ENCODE measurements at regions not wholly inside any gene's neighbourhood (a gene's known extent, or its start where the extent isn't known, plus 50 kb on each side); places are given as distances from the start of the nearest gene placed in this dataset.

DNA sequence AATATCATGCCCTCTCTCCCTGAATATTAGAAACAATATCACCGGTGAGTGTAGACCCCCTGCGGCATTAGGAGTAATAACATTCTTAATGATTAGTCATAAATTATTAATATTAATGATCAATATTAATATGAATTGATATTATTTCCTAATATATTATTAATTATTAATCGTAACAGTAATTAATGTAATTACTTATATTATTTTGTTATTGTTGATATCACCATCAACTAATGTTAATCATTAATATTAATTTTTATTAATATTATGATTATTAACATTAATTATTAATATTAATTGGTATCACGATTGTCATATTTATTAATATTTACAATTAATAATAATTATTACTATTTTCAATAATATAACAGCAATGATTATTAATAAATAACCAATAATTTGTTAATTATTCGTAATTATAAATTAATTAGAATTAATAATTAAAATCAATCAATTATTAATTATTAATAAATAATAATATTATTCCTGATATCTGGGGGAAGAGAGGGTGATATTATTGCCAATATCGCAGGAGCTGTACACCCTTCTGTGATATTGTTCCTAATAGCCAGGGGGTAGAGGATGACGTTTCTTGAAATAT is 528.8 kb upstream of the PCDH20 start:
- Mint-ChIP-seq H3K4me1 (ENCODE audit: low read depth) (no peaks in the 10 kb centered on the region), H3K4me3 (no peak overlapping the region), H3K36me3 (ENCODE audit: low read depth) (no peaks in the 10 kb centered on the region), H3K27ac (no peak overlapping the region), H3K9me3 (peaks cover 26% of the 10 kb centered on the region), H3K27me3 (ENCODE audit: insufficient read depth) (no peaks in the 10 kb centered on the region)
- no peak for DNase-seq
- TF ChIP-seq, protein P1, sequence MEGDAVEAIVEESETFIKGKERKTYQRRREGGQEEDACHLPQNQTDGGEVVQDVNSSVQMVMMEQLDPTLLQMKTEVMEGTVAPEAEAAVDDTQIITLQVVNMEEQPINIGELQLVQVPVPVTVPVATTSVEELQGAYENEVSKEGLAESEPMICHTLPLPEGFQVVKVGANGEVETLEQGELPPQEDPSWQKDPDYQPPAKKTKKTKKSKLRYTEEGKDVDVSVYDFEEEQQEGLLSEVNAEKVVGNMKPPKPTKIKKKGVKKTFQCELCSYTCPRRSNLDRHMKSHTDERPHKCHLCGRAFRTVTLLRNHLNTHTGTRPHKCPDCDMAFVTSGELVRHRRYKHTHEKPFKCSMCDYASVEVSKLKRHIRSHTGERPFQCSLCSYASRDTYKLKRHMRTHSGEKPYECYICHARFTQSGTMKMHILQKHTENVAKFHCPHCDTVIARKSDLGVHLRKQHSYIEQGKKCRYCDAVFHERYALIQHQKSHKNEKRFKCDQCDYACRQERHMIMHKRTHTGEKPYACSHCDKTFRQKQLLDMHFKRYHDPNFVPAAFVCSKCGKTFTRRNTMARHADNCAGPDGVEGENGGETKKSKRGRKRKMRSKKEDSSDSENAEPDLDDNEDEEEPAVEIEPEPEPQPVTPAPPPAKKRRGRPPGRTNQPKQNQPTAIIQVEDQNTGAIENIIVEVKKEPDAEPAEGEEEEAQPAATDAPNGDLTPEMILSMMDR (IDR thresholded peaks at IDR 0.05), result no peak

GRCh38 chr13:61935710-61936109 is 520.1 kb upstream of the PCDH20 start:
- Mint-ChIP-seq H3K27me3 (ENCODE audit: insufficient read depth) (no peaks in the 10 kb centered on the region), H3K36me3 (ENCODE audit: low read depth) (no peaks in the 10 kb centered on the region), H3K4me3 (no peak overlapping the region), H3K27ac (no peak overlapping the region), H3K4me1 (ENCODE audit: low read depth) (no peaks in the 10 kb centered on the region), H3K9me3 (peaks cover 3% of the 10 kb centered on the region)
- TF ChIP-seq, protein P1 (IDR thresholded peaks at IDR 0.05), result no peak
- DNase-seq, result no peak

- Mint-ChIP-seq H3K27ac (no peak overlapping the region), H3K36me3 (ENCODE audit: low read depth) (no peaks in the 10 kb centered on the region), H3K9me3 (peaks cover 27% of the 10 kb centered on the region), H3K4me3 (no peak overlapping the region), H3K4me1 (ENCODE audit: low read depth) (no peaks in the 10 kb centered on the region), H3K27me3 (ENCODE audit: insufficient read depth) (peaks cover 2% of the 10 kb centered on the region; the same call in 1 of the 2 replicates)
- DNase-seq, result no peak
- TF ChIP-seq, protein P1 (IDR thresholded peaks at IDR 0.05), result no peak
These were observed 512.0 kb upstream of the PCDH20 start for GRCh38 chr13:61927648-61928047.

DNA sequence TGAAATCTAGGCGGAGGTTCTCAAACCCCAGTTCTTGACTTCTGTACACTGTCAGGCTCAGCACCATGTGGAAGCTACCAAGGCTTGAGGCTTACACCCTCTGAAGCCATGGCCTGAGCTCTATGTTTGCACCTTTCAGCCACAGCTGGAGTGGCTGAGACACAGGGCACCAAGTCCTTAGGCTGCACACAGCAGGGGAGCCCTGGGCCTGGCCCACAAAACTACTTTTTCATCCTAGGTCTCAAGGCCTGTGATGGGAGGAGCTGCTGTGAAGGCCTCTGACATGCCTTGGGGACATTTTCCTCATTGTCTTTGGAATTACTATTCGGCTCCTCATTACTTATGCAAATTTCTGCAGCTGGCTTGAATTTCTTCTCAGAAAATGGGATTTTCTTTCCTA is 503.2 kb upstream of the PCDH20 start:
- no peaks in the 10 kb centered on the region for H3K4me1 Mint-ChIP-seq (ENCODE audit: low read depth)

DNA sequence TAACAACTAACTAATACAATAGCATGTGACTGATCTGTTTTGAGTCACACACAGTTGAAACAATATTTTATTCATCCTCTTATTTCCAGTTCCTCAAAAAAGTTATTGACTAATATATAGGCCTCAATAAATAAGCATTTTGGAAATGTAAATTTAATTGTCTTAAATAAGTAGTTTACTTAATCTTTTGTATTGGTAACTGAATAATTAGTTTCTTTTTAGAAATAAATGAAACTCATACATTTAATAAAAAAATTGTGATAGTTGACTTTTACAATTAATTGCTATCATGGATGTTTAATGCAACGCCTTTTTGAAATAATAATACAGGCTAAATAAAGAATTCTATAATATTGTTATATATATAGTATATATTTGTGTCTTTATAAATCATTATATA is 500.8 kb upstream of the PCDH20 start:
- peaks cover 2% of the 10 kb centered on the region for H3K27me3 Mint-ChIP-seq (ENCODE audit: insufficient read depth)
- H3K27ac Mint-ChIP-seq, result no peak overlapping the region
- no peak for DNase-seq
- H3K4me1 Mint-ChIP-seq (ENCODE audit: low read depth), result no peaks in the 10 kb centered on the region
- H3K4me3 Mint-ChIP-seq, result no peak overlapping the region
- peaks cover 29% of the 10 kb centered on the region for H3K9me3 Mint-ChIP-seq
- no peaks in the 10 kb centered on the region for H3K36me3 Mint-ChIP-seq (ENCODE audit: low read depth)
- TF ChIP-seq, protein P1 (IDR thresholded peaks at IDR 0.05), result no peak

More for the DNA sequence above, 503.2 kb upstream of the PCDH20 start:
- H3K27ac Mint-ChIP-seq, result no peak overlapping the region
- TF ChIP-seq, protein P1 (IDR thresholded peaks at IDR 0.05), result no peak
- DNase-seq, result no peak
- H3K36me3 Mint-ChIP-seq (ENCODE audit: low read depth), result peaks cover 9% of the 10 kb centered on the region; the same call in 1 of the 2 replicates
- no peak overlapping the region for H3K4me3 Mint-ChIP-seq
- H3K27me3 Mint-ChIP-seq (ENCODE audit: insufficient read depth), result peaks cover 3% of the 10 kb centered on the region
- H3K9me3 Mint-ChIP-seq, result peaks cover 44% of the 10 kb centered on the region
